HG03342 (cell line): ENCODE measurements at regions not wholly inside any gene's neighbourhood (a gene's known extent, or its start where the extent isn't known, plus 50 kb on each side); places are given as distances from the start of the nearest gene placed in this dataset.
"Not testable (repeated sequence)": the region's sequence is repeated elsewhere in the genome, so short reads cannot be mapped to it uniquely, and the experiment has no call there.

Source experiments
- ATAC-seq: cut with Tn5 transposase; IDR thresholded peaks from one replicate; pipeline ENCODE4 v1.9.1; 2021; ENCODE audit warnings: mild to moderate bottlenecking, moderate library complexity; ENCODE audit not compliant: unreplicated experiment

GRCh38 chr6:95848717-95849116 lies 167.1 kb upstream of the FUT9 start:
- no peak for ATAC-seq

GRCh38 chr6:95856876-95857364 lies 158.9 kb upstream of the FUT9 start:
- ATAC-seq, result no peak

GRCh38 chr6:95865857-95866256 lies 149.9 kb upstream of the FUT9 start:
- no peak for ATAC-seq

GRCh38 chr6:95866732-95867131 lies 149.0 kb upstream of the FUT9 start:
- ATAC-seq, result peak; percentile 47

- ATAC-seq, result no peak
Measured at GRCh38 chr6:95867205-95867604, 148.6 kb upstream of the FUT9 start.

- ATAC-seq, result no peak
Measured at GRCh38 chr6:95877480-95877879, 138.3 kb upstream of the FUT9 start.

- no peak for ATAC-seq
Measured at GRCh38 chr6:95879856-95880255, 135.9 kb upstream of the FUT9 start.

GRCh38 chr6:95882371-95882770 lies 133.4 kb upstream of the FUT9 start:
- ATAC-seq, result no peak

GRCh38 chr6:95888711-95889110 lies 127.1 kb upstream of the FUT9 start:
- not testable (repeated sequence) for ATAC-seq

- no peak for ATAC-seq
Measured at GRCh38 chr6:95905132-95905531, 110.6 kb upstream of the FUT9 start.

GRCh38 chr6:95917034-95917433 lies 98.7 kb upstream of the FUT9 start:
- ATAC-seq, result no peak

GRCh38 chr6:95923518-95923917 lies 92.3 kb upstream of the FUT9 start:
- peak; percentile 55 for ATAC-seq

GRCh38 chr6:95935736-95936135 lies 80.0 kb upstream of the FUT9 start:
- no peak for ATAC-seq

- no peak for ATAC-seq
Measured at GRCh38 chr6:95946906-95947305, 68.9 kb upstream of the FUT9 start.

- ATAC-seq, result no peak
Measured at GRCh38 chr6:95948324-95948723, 67.5 kb upstream of the FUT9 start.

- ATAC-seq, result no peak
Measured at GRCh38 chr6:95949985-95950384, 65.8 kb upstream of the FUT9 start.

GRCh38 chr6:95958686-95959085 lies 57.1 kb upstream of the FUT9 start:
- no peak for ATAC-seq

GRCh38 chr6:95959261-95959660 lies 56.5 kb upstream of the FUT9 start:
- ATAC-seq, result no peak
